Dendritic cell treated with granulocyte-macrophage colony-stimulating factor and Interleukin-4, amounts not matched to agents 40 ng/mL and 50 ng/mL, for 4 days (primary cell): ENCODE measurements at regions not wholly inside any gene's neighbourhood (a gene's known extent, or its start where the extent isn't known, plus 50 kb on each side); places are given as distances from the start of the nearest gene placed in this dataset.

Experiments
- H3K27ac Mint-ChIP-seq: one replicate; pipeline ENCODE4 v1.8.0; 2022; ENCODE audit warnings: mild to moderate bottlenecking, mixed read lengths
- H3K27me3 Mint-ChIP-seq: one replicate; pipeline ENCODE4 v1.8.0; 2022; ENCODE audit warnings: mild to moderate bottlenecking, mixed read lengths
- H3K36me3 Mint-ChIP-seq: one replicate; pipeline ENCODE4 v1.8.0; 2022; ENCODE audit warnings: low read depth, mixed read lengths
- H3K4me1 Mint-ChIP-seq: one replicate; pipeline ENCODE4 v1.8.0; 2022; ENCODE audit warnings: low read depth, mixed read lengths
- H3K4me3 Mint-ChIP-seq: one replicate; pipeline ENCODE4 v1.8.0; 2022; ENCODE audit warnings: mild to moderate bottlenecking, moderate library complexity, mixed read lengths
- H3K9me3 Mint-ChIP-seq: one replicate; pipeline ENCODE4 v1.8.0; 2022; ENCODE audit warnings: mixed read lengths
- intact Hi-C: fragments of 100-400 bp; cut with micrococcal nuclease; formaldehyde crosslinking; loops from one replicate; pipeline ENCODE4 v1.15.0; 2022

GRCh38 chr13:104008541-104009435, 942.6 kb upstream of the SLC10A2 start:
- Mint-ChIP-seq H3K27ac (no peak overlapping the region), H3K27me3 (no peaks in the 10 kb centered on the region), H3K4me1 (no peaks in the 10 kb centered on the region), H3K9me3 (no peaks in the 10 kb centered on the region), H3K36me3 (no peaks in the 10 kb centered on the region), H3K4me3 (no peak overlapping the region)
- intact Hi-C loops, result no loop called here

GRCh38 chr13:104008075-104008474, 941.9 kb upstream of the SLC10A2 start:
- Mint-ChIP-seq H3K4me3 (no peak overlapping the region), H3K27ac (no peak overlapping the region), H3K4me1 (no peaks in the 10 kb centered on the region), H3K9me3 (no peaks in the 10 kb centered on the region), H3K27me3 (no peaks in the 10 kb centered on the region), H3K36me3 (no peaks in the 10 kb centered on the region)
- intact Hi-C loops, result no loop called here

- Mint-ChIP-seq H3K4me1 (no peaks in the 10 kb centered on the region), H3K27me3 (no peaks in the 10 kb centered on the region), H3K27ac (no peak overlapping the region), H3K4me3 (no peak overlapping the region), H3K36me3 (no peaks in the 10 kb centered on the region), H3K9me3 (no peaks in the 10 kb centered on the region)
- intact Hi-C loops, result no loop called here
Measured at GRCh38 chr13:104006625-104007075, 940.4 kb upstream of the SLC10A2 start.

GRCh38 chr13:104004572-104004971, 938.4 kb upstream of the SLC10A2 start:
- H3K27ac Mint-ChIP-seq, result no peak overlapping the region
- H3K36me3 Mint-ChIP-seq, result no peaks in the 10 kb centered on the region
- no peaks in the 10 kb centered on the region for H3K9me3 Mint-ChIP-seq

GRCh38 chr13:104002216-104002615, 936.0 kb upstream of the SLC10A2 start:
- Mint-ChIP-seq H3K36me3 (no peaks in the 10 kb centered on the region), H3K9me3 (no peaks in the 10 kb centered on the region), H3K4me3 (no peak overlapping the region), H3K4me1 (no peaks in the 10 kb centered on the region), H3K27me3 (no peaks in the 10 kb centered on the region), H3K27ac (no peak overlapping the region)
- intact Hi-C loops, result no loop called here

More at GRCh38 chr13:104004572-104004971, 938.4 kb upstream of the SLC10A2 start:
- no peaks in the 10 kb centered on the region for H3K4me1 Mint-ChIP-seq
- H3K27me3 Mint-ChIP-seq, result no peaks in the 10 kb centered on the region
- intact Hi-C loops, result no loop called here
- H3K4me3 Mint-ChIP-seq, result no peak overlapping the region

- Mint-ChIP-seq H3K9me3 (no peaks in the 10 kb centered on the region), H3K4me3 (no peak overlapping the region), H3K4me1 (no peaks in the 10 kb centered on the region), H3K36me3 (no peaks in the 10 kb centered on the region), H3K27ac (no peak overlapping the region), H3K27me3 (no peaks in the 10 kb centered on the region)
- intact Hi-C loops, result no loop called here
Measured at GRCh38 chr13:104001766-104002165, 935.5 kb upstream of the SLC10A2 start.

- Mint-ChIP-seq H3K27ac (no peak overlapping the region), H3K36me3 (no peaks in the 10 kb centered on the region), H3K4me3 (no peak overlapping the region), H3K27me3 (no peaks in the 10 kb centered on the region), H3K9me3 (peaks cover 24% of the 10 kb centered on the region), H3K4me1 (no peaks in the 10 kb centered on the region)
- intact Hi-C loops, result no loop called here
Measured at GRCh38 chr13:103996733-103997132, 930.5 kb upstream of the SLC10A2 start.

GRCh38 chr13:103983948-103984347, 917.7 kb upstream of the SLC10A2 start:
- no peaks in the 10 kb centered on the region for H3K4me1 Mint-ChIP-seq
- intact Hi-C loops, result no loop called here
- H3K27me3 Mint-ChIP-seq, result no peaks in the 10 kb centered on the region
- H3K27ac Mint-ChIP-seq, result no peak overlapping the region
- H3K9me3 Mint-ChIP-seq, result no peaks in the 10 kb centered on the region
- no peak overlapping the region for H3K4me3 Mint-ChIP-seq
- H3K36me3 Mint-ChIP-seq, result no peaks in the 10 kb centered on the region

GRCh38 chr13:103976371-103976770, 910.2 kb upstream of the SLC10A2 start:
- Mint-ChIP-seq H3K36me3 (no peaks in the 10 kb centered on the region), H3K4me3 (no peak overlapping the region), H3K27ac (no peak overlapping the region), H3K27me3 (no peaks in the 10 kb centered on the region), H3K9me3 (peaks cover 10% of the 10 kb centered on the region), H3K4me1 (no peaks in the 10 kb centered on the region)
- intact Hi-C loops, result no loop called here

- Mint-ChIP-seq H3K4me1 (no peaks in the 10 kb centered on the region), H3K4me3 (no peak overlapping the region), H3K36me3 (no peaks in the 10 kb centered on the region), H3K27me3 (no peaks in the 10 kb centered on the region), H3K9me3 (peaks cover 10% of the 10 kb centered on the region), H3K27ac (no peak overlapping the region)
- intact Hi-C loops, result no loop called here
Measured at GRCh38 chr13:103973740-103974139, 907.5 kb upstream of the SLC10A2 start.

- Mint-ChIP-seq H3K27me3 (no peaks in the 10 kb centered on the region), H3K4me1 (no peaks in the 10 kb centered on the region), H3K36me3 (no peaks in the 10 kb centered on the region), H3K4me3 (no peak overlapping the region), H3K27ac (no peak overlapping the region), H3K9me3 (peaks cover 17% of the 10 kb centered on the region)
- intact Hi-C loops, result no loop called here
Measured at GRCh38 chr13:103969520-103970050, 903.4 kb upstream of the SLC10A2 start.

- H3K27me3 Mint-ChIP-seq, result no peaks in the 10 kb centered on the region
- H3K36me3 Mint-ChIP-seq, result no peaks in the 10 kb centered on the region
- no peak overlapping the region for H3K4me3 Mint-ChIP-seq
- no peaks in the 10 kb centered on the region for H3K4me1 Mint-ChIP-seq
- peaks cover 23% of the 10 kb centered on the region for H3K9me3 Mint-ChIP-seq
- intact Hi-C loops, result no loop called here
- H3K27ac Mint-ChIP-seq, result no peak overlapping the region
Measured at GRCh38 chr13:103965506-103966243, 899.5 kb upstream of the SLC10A2 start.

- intact Hi-C loops, result no loop called here
- Mint-ChIP-seq H3K27ac (no peak overlapping the region), H3K36me3 (no peaks in the 10 kb centered on the region)
Measured at GRCh38 chr13:103961784-103962183, 895.6 kb upstream of the SLC10A2 start.

GRCh38 chr13:103961129-103961528, 894.9 kb upstream of the SLC10A2 start:
- peaks cover 23% of the 10 kb centered on the region for H3K9me3 Mint-ChIP-seq
- intact Hi-C loops, result no loop called here
- no peak overlapping the region for H3K4me3 Mint-ChIP-seq
- H3K27ac Mint-ChIP-seq, result no peak overlapping the region
- H3K36me3 Mint-ChIP-seq, result no peaks in the 10 kb centered on the region
- H3K27me3 Mint-ChIP-seq, result no peaks in the 10 kb centered on the region
- no peaks in the 10 kb centered on the region for H3K4me1 Mint-ChIP-seq

More at GRCh38 chr13:103961784-103962183, 895.6 kb upstream of the SLC10A2 start:
- Mint-ChIP-seq H3K4me1 (no peaks in the 10 kb centered on the region), H3K27me3 (no peaks in the 10 kb centered on the region), H3K9me3 (peaks cover 23% of the 10 kb centered on the region), H3K4me3 (no peak overlapping the region)
